ENCODE measurements at regions not wholly inside any gene's neighbourhood (a gene's known extent, or its start where the extent isn't known, plus 50 kb on each side); places are given as distances from the start of the nearest gene placed in this dataset.

DNA sequence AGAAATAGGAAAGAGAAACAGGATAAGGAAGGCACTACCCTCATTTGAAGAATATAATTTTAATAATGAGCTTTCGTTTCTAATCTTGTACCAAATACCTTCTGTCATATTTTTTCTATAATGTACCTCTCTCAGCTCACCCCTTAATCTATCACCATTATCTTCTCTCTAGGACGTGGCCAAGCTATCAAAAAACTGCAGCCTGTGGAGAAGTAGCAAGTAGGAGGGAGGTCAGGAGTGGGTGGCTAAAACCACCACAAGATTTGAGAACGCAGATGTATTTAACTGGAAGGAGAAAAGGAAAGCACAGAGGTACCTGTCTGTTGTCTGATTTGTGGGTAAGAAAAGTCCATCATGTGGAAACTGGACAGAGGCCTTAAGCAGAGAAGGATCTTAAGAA lies 576.7 kb upstream of the DIPK2B start:
- DNase-seq (ENCODE audit: low read depth in 2 of 2) = no peak

GRCh38 chrX:45775468-45775867 lies 574.8 kb upstream of the DIPK2B start:
- DNase-seq (ENCODE audit: low read depth in 2 of 2) = peak in 1 of 2 donors; percentile 62

- DNase-seq (ENCODE audit: low read depth in 2 of 2) = peak in 1 of 2 donors; percentile 75
These were observed 574.3 kb upstream of the DIPK2B start for GRCh38 chrX:45774961-45775360.

GRCh38 chrX:45773572-45773971 lies 572.9 kb upstream of the DIPK2B start:
- no peak for DNase-seq (ENCODE audit: low read depth in 2 of 2)

DNA sequence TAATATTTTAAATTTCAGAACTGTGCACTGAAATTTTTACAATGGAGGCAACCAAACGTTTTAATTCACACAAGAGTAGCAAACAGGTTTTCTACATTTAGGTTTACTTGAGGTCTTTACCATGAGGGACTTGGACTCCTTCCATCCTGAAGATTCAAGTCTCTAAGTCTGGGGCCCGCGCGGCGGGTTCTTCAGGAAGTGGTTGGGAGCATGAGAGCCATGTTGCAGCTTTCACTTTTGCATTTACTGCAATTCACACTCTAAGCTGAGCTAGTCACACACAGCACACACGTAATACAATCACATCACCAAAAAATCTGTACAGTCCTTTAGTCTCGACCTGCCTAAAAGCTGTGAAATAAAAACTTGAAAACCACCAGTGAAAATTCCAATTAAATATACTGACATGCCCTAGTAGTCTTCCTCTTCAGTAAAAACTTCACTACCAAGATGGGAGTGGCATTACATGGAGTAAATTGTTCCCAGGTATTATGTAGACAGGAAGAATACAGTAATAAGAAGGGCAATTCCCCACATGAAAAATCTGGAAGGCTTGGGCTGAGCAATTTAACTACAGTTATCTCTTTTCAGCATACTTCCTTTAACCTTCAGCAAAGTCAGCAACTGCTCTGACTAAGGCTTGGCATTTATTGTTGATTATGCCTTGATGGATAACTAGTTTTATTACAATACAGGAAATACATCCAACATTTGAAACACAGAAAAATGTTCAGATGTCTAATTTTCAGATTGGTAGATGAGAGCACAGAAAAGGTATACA lies 571.1 kb upstream of the DIPK2B start:
- DNase-seq (ENCODE audit: low read depth in 2 of 2) = peak; percentile 66 to 79

GRCh38 chrX:45771114-45771513 lies 570.4 kb upstream of the DIPK2B start:
- DNase-seq (ENCODE audit: low read depth in 2 of 2) = peak; percentile 85 to 94

GRCh38 chrX:45769761-45770582 lies 569.3 kb upstream of the DIPK2B start:
- peak; percentile 94 to 96 for DNase-seq (ENCODE audit: low read depth in 2 of 2)

- DNase-seq (ENCODE audit: low read depth in 2 of 2) = peak in 1 of 2 donors; percentile 30
These were observed 568.1 kb upstream of the DIPK2B start for GRCh38 chrX:45768666-45769236.

GRCh38 chrX:45766981-45767501 lies 566.4 kb upstream of the DIPK2B start:
- DNase-seq (ENCODE audit: low read depth in 2 of 2) = peak; percentile 46 to 55

DNA sequence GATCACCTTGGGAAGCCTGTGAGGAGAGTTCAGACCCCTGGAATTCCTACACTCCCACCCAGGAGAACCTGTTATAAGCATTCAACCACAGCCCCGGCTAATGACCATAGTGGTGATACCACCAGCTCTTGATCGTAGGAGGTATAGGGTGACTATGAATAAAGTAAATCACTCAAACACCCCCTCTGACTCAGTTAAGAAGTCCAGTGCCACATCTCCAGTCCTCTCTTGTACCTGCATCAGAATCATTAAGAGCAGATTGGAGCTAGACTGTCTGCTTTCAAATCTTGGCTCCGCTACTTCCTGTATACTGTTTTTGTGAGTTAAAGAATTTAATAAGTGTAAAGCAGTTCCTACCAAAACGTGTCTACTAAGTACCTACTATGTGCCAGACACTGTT lies 565.1 kb upstream of the DIPK2B start:
- DNase-seq (ENCODE audit: low read depth in 2 of 2) = peak in 1 of 2 donors; percentile 33

GRCh38 chrX:45765281-45765680 lies 564.6 kb upstream of the DIPK2B start:
- no peak for DNase-seq (ENCODE audit: low read depth in 2 of 2)

GRCh38 chrX:45762699-45763647 lies 562.3 kb upstream of the DIPK2B start:
- DNase-seq (ENCODE audit: low read depth in 2 of 2) = peak in 1 of 2 donors; percentile 48

GRCh38 chrX:45761920-45762319 lies 561.2 kb upstream of the DIPK2B start:
- no peak for DNase-seq (ENCODE audit: low read depth in 2 of 2)

GRCh38 chrX:45760187-45760742 lies 559.6 kb upstream of the DIPK2B start:
- no peak for DNase-seq (ENCODE audit: low read depth in 2 of 2)

- DNase-seq (ENCODE audit: low read depth in 2 of 2) = peak; percentile 44 to 66
These were observed 558.2 kb upstream of the DIPK2B start for GRCh38 chrX:45758738-45759397.

DNA sequence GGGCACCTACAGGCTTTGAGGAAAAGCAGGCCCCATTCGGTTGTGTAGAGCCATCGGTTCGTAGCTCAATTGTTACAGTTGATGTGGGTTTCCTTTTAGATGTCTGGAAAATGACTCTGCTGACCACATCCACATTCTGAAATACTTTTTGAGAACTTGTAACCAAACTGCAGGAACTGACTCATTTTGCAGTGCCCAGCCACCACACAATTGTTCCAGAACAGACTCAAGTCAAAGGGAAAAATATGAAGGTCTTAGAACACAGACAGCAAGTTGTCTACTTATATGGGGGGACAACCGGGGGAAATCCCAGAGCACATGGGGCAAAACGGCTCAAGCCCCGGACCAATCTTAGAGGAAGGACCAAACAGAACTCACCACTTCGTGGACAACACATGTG lies 557.6 kb upstream of the DIPK2B start:
- DNase-seq (ENCODE audit: low read depth in 2 of 2) = peak; percentile 41 to 94

DNA sequence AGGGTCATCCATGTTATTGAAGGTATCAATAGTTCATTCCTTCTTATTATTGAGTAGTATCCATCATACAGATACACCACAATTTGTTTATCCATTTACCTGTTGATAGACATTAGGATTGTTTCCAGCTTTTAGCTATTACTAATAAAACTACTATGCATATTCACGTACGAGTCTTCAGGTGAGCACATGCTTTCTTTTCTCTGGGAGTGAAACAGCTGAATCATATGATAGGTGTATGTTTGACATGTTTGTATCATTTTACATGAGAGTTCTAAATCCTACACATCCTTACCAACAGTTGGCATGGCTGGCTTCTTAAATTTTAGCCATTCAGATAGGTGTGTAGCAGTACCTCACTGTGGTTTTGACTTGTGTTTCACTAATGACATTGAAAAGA lies 556.6 kb upstream of the DIPK2B start:
- DNase-seq (ENCODE audit: low read depth in 2 of 2) = no peak

- DNase-seq (ENCODE audit: low read depth in 2 of 2) = peak; percentile 43 to 46
These were observed 555.9 kb upstream of the DIPK2B start for GRCh38 chrX:45756557-45756956.

- no peak for DNase-seq (ENCODE audit: low read depth in 2 of 2)
These were observed 555.0 kb upstream of the DIPK2B start for GRCh38 chrX:45755703-45756102.

DNA sequence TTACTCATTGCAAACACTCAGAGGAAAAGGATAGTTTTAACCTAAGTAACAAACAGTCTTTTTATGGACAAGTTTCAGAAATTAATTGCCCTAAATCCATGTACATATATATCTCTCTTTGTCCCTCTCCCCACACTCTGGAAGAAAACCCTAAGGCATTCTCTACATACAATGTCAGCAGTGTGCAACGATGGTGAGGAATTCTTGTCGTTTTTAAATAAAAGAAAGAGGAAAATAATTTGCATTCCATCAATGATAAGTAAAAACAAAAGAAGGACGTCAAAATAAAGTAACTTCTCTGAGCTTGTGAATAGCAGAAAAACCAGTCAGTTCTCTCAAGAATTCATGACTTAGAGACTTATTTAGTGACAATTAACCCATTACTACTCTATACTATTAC lies 550.5 kb upstream of the DIPK2B start:
- DNase-seq (ENCODE audit: low read depth in 2 of 2) = peak in 1 of 2 donors; percentile 0
